ENCODE measurements at regions not wholly inside any gene's neighbourhood (a gene's known extent, or its start where the extent isn't known, plus 50 kb on each side); places are given as distances from the start of the nearest gene placed in this dataset.

- 76% methylated on average over 2 of the region's 2 CpGs; no CpG with 5 or more reads in 1 of the 2 experiments for WGBS, 2 experiments (ENCODE audit: extremely low coverage in 1 of 2, insufficient coverage in 1 of 2, insufficient read length in 1 of 2, insufficient replicate concordance in 2 of 2, low coverage in 1 of 2, low lambda C conversion rate in 2 of 2, missing lambda C conversion rate in 1 of 2)
Observed at GRCh38 chr4:163833669-163834068, 339.2 kb downstream of the TMA16 start.

More at GRCh38 chr4:163833669-163834068, 339.2 kb downstream of the TMA16 start:
- Histone ChIP-seq H3K23ac (ENCODE audit: insufficient read length) (no peak overlapping the region), H2BK5ac (ENCODE audit: low read depth, low read length) (no peak overlapping the region), H3K4ac (replicated peaks; ENCODE audit: insufficient read length, low read depth, low read length) (no peak overlapping the region), H3K79me2 (ENCODE audit: control insufficient read depth in 1 of 2, insufficient read depth in 2 of 2, low read length in 2 of 2) (no peaks in the 10 kb centered on the region), H4K5ac (ENCODE audit: insufficient read length, low read depth, low read length) (no peak overlapping the region), H3K4me2 (ENCODE audit: insufficient read depth in 1 of 2, low read depth in 2 of 2, low read length in 2 of 2) (no peak overlapping the region), H2BK15ac (ENCODE audit: low read length) (no peak overlapping the region), H2AFZ (ENCODE audit: low read length) (no peak overlapping the region), H3K18ac (ENCODE audit: extremely low read depth, low read length) (no peak overlapping the region), H3K27ac (ENCODE audit: low read depth, low read length) (no peak overlapping the region), H3K9me3 (ENCODE audit: insufficient read depth in 2 of 2, low read depth in 1 of 2, low read length in 1 of 2) (no peaks in the 10 kb centered on the region), H4K91ac (replicated peaks; ENCODE audit: insufficient read length, low read length) (no peak overlapping the region), H3K23me2 (ENCODE audit: low read depth, low read length) (no peaks in the 10 kb centered on the region), H2AK5ac (ENCODE audit: low read depth, low read length) (no peak overlapping the region), H3K27me3 (replicated peaks in 1 of 4; ENCODE audit: control insufficient read depth in 3 of 4, extremely low read depth in 1 of 4, insufficient read depth in 3 of 4, low read length in 3 of 4) (no peaks in the 10 kb centered on the region), H3K4me1 (replicated peaks in 1 of 4; ENCODE audit: control insufficient read depth in 3 of 4, insufficient read depth in 4 of 4, low read length in 3 of 4) (no peaks in the 10 kb centered on the region), H3K36me3 (ENCODE audit: control insufficient read depth in 2 of 4, insufficient read depth in 4 of 4, low read length in 3 of 4) (no peaks in the 10 kb centered on the region), H2BK12ac (ENCODE audit: low read depth, low read length) (no peak overlapping the region), H4K8ac (ENCODE audit: extremely low read depth, insufficient read depth, low read length) (no peak overlapping the region), H3K14ac (ENCODE audit: insufficient read length) (no peak overlapping the region), H3K9ac (replicated peaks in 1 of 4; ENCODE audit: extremely low read depth in 1 of 4, low read depth in 3 of 4, low read length in 3 of 4) (no peak overlapping the region), H3K56ac (replicated peaks; ENCODE audit: insufficient read length, low read depth, low read length) (no peak overlapping the region), H2BK20ac (ENCODE audit: low read length) (no peak overlapping the region), H2BK120ac (replicated peaks; ENCODE audit: low read depth, low read length) (no peak overlapping the region), H3K4me3 (ENCODE audit: extremely low read depth in 1 of 4, insufficient read depth in 2 of 4, low read depth in 3 of 4, low read length in 4 of 4) (no peak overlapping the region), H3K79me1 (ENCODE audit: low read depth, low read length) (no peaks in the 10 kb centered on the region), H4K20me1 (replicated peaks in 1 of 2; ENCODE audit: control insufficient read depth in 1 of 2, insufficient read depth in 2 of 2, low read length in 2 of 2) (no peaks in the 10 kb centered on the region)
- no peak for TF ChIP-seq PHF8 (conservative IDR thresholded peaks at IDR 0.05; ENCODE audit: low read depth, low read length)
- TF ChIP-seq BCL11A (IDR thresholded peaks at IDR 0.05; ENCODE audit: low read depth in 2 of 2, low read length in 2 of 2): no peak
- TF ChIP-seq GABPA (IDR thresholded peaks at IDR 0.05; ENCODE audit: borderline replicate concordance, insufficient read depth, low read length): no peak
- CTCF ChIA-PET (ENCODE audit: partially characterized antibody): interaction anchor here (0.8 kb wide), 1 partner anchor 22 kb away, joined by 3 read pairs; no protein-coding TSS in a partner anchor
- DNase-seq (ENCODE audit: low read depth in 1 of 2, low spot score in 2 of 2) (no peak), FAIRE-seq (no peak)
- POLR2A ChIA-PET (ENCODE audit: partially characterized antibody): no interaction called here

Measured in H1 (cell line).